ENCODE measurements at regions not wholly inside any gene's neighbourhood (a gene's known extent, or its start where the extent isn't known, plus 50 kb on each side); places are given as distances from the start of the nearest gene placed in this dataset.
"Not testable (repeated sequence)": the region's sequence is repeated elsewhere in the genome, so short reads cannot be mapped to it uniquely, and the experiment has no call there.

- DNase-seq (ENCODE audit: low spot score): no peak
These were observed 256.0 kb downstream of the SV2B start for GRCh38 chr15:91356083-91356482.

- no peak for DNase-seq (ENCODE audit: low spot score)
These were observed 257.0 kb downstream of the SV2B start for GRCh38 chr15:91357011-91357410.

GRCh38 chr15:91357486-91357885 is 257.4 kb downstream of the SV2B start:
- no peak for DNase-seq (ENCODE audit: low spot score)

- no peak for DNase-seq (ENCODE audit: low spot score)
These were observed 258.3 kb downstream of the SV2B start for GRCh38 chr15:91358405-91358804.

GRCh38 chr15:91361696-91362095 is 261.6 kb downstream of the SV2B start:
- DNase-seq (ENCODE audit: low spot score): not testable (repeated sequence)

- DNase-seq (ENCODE audit: low spot score): no peak
These were observed 266.1 kb downstream of the SV2B start for GRCh38 chr15:91366111-91366510.

GRCh38 chr15:91368611-91369010 is 268.6 kb downstream of the SV2B start:
- DNase-seq (ENCODE audit: low spot score): no peak

- DNase-seq (ENCODE audit: low spot score): no peak
These were observed 269.8 kb downstream of the SV2B start for GRCh38 chr15:91369823-91370222.

- not testable (repeated sequence) for DNase-seq (ENCODE audit: low spot score)
These were observed 271.3 kb downstream of the SV2B start for GRCh38 chr15:91371345-91371744.

GRCh38 chr15:91374336-91374735 is 274.3 kb downstream of the SV2B start:
- DNase-seq (ENCODE audit: low spot score): no peak

GRCh38 chr15:91376038-91376437 is 276.0 kb downstream of the SV2B start:
- no peak for DNase-seq (ENCODE audit: low spot score)

- no peak for DNase-seq (ENCODE audit: low spot score)
These were observed 280.1 kb downstream of the SV2B start for GRCh38 chr15:91380114-91380513.

GRCh38 chr15:91383532-91383931 is 283.5 kb downstream of the SV2B start:
- DNase-seq (ENCODE audit: low spot score): no peak

GRCh38 chr15:91384189-91384730 is 284.2 kb downstream of the SV2B start:
- no peak for DNase-seq (ENCODE audit: low spot score)

GRCh38 chr15:91385311-91385710 is 285.3 kb downstream of the SV2B start:
- no peak for DNase-seq (ENCODE audit: low spot score)

- no peak for DNase-seq (ENCODE audit: low spot score)
These were observed 293.1 kb downstream of the SV2B start for GRCh38 chr15:91393186-91393585.

- DNase-seq (ENCODE audit: low spot score): no peak
These were observed 300.4 kb downstream of the SV2B start for GRCh38 chr15:91400481-91400880.

GRCh38 chr15:91407269-91407889 is 307.3 kb downstream of the SV2B start:
- no peak for DNase-seq (ENCODE audit: low spot score)

GRCh38 chr15:91408476-91409076 is 308.5 kb downstream of the SV2B start:
- no peak for DNase-seq (ENCODE audit: low spot score)

GRCh38 chr15:91409387-91409786 is 309.3 kb downstream of the SV2B start:
- DNase-seq (ENCODE audit: low spot score): no peak

GRCh38 chr15:91411586-91411985 is 311.5 kb downstream of the SV2B start:
- DNase-seq (ENCODE audit: low spot score): no peak

GRCh38 chr15:91412138-91412928 is 312.3 kb downstream of the SV2B start:
- no peak for DNase-seq (ENCODE audit: low spot score)

GRCh38 chr15:91413142-91413541 is 313.1 kb downstream of the SV2B start:
- no peak for DNase-seq (ENCODE audit: low spot score)
